GM12873 (cell line): ENCODE measurements at regions not wholly inside any gene's neighbourhood (a gene's known extent, or its start where the extent isn't known, plus 50 kb on each side); places are given as distances from the start of the nearest gene placed in this dataset.

Source experiments
- TF ChIP-seq, protein P1 (sequence below): IDR thresholded peaks from 2 replicates; pipeline ENCODE4 v1.5.1; 2012; ENCODE audit warnings: low read depth, mild to moderate bottlenecking, moderate library complexity, low read length, control low read depth; ENCODE audit not compliant: insufficient read depth; ENCODE audit errors: missing control alignments

DNA sequence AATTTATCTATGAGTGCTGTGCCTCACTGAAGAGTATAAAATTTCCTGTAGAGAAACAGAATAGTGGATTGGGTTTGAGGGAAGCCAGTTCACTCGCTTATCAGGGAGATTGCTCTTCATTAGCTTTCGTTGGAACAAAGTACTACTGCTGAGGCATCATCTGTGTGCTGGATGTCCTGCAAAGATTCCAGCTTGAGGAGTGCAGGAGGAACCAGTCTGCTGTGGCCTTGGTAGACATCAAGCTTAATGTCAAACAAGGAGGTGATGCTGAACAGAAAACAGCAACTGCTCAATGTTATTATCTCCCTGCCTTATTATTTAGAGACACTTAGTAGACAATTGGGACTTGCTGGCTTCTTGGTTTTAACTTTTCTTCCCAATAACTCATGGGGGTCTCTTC, 297.5 kb upstream of the DPH6 start:
- TF ChIP-seq, protein P1, sequence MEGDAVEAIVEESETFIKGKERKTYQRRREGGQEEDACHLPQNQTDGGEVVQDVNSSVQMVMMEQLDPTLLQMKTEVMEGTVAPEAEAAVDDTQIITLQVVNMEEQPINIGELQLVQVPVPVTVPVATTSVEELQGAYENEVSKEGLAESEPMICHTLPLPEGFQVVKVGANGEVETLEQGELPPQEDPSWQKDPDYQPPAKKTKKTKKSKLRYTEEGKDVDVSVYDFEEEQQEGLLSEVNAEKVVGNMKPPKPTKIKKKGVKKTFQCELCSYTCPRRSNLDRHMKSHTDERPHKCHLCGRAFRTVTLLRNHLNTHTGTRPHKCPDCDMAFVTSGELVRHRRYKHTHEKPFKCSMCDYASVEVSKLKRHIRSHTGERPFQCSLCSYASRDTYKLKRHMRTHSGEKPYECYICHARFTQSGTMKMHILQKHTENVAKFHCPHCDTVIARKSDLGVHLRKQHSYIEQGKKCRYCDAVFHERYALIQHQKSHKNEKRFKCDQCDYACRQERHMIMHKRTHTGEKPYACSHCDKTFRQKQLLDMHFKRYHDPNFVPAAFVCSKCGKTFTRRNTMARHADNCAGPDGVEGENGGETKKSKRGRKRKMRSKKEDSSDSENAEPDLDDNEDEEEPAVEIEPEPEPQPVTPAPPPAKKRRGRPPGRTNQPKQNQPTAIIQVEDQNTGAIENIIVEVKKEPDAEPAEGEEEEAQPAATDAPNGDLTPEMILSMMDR = no peak

DNA sequence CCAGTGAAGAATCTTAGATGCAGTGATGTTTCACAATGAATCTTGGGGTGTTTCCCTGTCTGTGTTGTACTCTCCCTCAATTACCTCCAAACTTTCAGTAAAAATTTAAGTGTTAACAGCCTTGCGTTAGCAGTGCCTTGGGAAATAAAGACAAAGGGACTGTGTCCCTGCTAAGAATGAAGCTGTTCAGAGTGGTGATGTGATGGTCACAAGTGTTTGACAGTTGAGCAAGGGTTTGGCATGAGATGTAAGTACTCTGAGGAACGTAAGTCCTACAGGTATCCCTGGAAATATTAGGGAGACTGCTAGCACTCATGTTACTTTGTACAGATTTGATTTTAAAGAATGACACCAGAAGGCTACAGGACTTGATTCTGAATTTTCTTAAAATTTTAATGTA, 304.3 kb upstream of the DPH6 start:
- TF ChIP-seq, protein P1 = no peak

DNA sequence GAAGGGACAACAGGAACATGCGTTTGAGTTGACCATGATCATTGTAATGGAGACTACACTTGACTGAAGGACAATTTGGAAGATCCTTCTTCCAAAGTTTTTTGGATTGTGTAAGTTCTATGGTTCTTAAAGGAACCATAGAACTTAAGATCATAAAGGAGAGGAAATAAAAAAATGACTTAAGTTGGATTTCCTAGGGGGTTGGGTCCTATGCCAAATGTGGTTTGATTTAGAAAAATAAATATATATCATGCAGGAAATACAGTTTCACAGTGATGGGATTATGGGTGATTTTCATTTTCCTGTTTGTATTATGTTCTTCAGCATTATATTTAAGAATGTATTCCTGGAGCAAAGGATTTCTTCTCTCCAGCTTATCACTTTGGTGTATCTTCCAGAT, 305.5 kb upstream of the DPH6 start:
- TF ChIP-seq, protein P1 = no peak

DNA sequence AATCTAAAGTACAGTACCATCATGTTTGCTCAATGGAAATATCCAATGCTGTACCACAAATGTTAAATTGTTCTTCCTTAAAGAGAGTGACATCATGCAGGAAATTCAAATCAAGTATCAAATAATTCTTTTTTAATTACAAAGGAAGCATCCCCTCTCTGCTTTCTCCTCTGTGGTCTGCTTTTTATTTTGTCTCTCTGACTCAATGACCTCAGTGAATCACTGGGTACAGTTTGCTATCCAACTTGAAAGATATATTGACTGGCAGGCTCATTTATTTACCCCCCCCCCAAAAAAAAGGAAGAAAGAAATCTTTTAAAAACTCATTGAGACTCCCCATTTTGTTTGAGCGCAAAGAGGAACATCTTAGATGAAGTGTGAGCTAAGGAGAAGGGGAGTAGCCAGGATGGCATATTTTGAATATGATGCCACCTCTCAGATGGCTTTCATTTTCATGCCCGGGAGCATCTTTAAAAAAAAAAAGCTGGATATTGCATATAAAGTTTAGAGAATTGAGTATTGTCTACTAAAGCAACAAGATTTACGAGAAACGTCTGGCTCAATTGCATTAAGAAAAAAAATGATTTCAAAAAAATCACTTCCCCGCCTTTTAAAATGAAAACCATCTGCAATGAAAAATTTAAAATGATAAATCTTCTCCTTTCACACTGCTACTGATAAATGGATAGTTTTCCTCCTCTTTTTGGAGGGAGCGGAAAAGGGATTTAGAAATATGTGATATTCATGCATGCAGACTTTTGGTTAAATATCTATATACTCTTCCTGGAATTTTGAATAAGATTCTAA, 307.1 kb upstream of the DPH6 start:
- TF ChIP-seq, protein P1 = no peak

DNA sequence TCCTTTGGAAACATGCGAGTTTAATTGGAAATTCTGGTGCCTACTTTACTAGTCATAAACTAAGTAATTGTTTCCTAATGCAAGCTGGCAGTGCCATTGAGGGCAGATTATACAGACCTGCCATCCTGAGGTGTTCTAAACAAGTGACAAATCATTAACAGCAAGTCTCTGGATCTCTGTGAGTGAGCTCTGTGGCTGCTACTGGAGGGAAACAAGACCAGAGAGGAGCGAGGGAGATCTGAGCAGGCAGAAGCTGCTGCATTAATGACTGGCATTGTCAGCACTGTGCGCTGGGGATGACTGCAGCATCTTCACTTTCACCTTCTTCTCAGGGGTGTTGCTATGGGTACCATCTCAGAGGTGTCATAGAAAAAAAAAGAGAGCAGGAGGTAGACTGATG, 308.4 kb upstream of the DPH6 start:
- TF ChIP-seq, protein P1 = no peak

DNA sequence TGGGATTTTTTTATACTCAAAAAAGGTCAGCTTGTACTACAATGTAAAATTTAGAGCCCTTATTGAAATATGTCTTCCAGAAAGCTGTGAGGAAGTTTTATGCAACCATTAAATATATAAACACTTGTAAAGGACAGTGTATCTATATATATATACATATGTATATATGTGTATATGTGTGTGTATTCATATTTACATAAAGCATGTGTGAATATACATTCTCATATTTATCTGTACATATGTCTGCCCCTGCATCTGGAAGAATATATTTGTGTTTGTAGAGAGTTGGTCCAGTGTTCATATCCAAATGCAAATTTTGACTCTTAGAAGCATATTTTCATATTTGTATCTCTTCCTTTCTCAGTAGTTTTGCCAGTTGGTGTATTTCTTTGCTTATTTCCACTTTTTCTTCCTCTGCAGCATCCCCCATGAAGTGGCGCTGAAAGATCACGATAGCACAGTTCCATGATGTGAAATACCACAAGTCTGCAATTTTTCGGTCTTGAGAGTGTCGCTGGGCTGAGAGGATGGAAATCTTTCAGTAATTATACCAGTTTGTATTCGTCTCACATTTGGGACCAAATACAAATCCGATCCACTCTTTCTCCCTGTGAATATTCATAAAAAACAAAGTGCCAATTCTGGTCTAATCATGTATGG, 311.7 kb upstream of the DPH6 start:
- TF ChIP-seq, protein P1 = no peak

DNA sequence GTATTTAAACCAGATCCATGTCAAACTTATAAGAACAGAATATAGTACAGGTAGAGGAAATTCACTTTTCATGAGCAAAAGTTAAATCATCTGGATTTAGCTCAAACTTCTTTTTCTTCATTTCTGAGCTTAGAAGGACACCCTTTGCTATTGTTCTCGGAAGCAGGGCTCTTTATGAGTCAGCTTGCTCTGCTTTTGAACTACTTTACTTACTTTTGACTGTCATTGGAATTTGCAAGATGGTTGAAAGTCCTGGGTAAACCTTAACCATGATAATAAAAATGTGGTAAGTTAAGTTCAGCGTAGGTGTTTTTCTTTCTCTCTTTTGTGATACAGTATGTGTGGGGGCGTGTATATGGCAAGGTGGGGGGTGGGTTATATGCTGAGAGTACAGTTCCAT, 312.7 kb upstream of the DPH6 start:
- TF ChIP-seq, protein P1 = no peak
